ENCODE measurements at regions not wholly inside any gene's neighbourhood (a gene's known extent, or its start where the extent isn't known, plus 50 kb on each side); places are given as distances from the start of the nearest gene placed in this dataset.

DNA sequence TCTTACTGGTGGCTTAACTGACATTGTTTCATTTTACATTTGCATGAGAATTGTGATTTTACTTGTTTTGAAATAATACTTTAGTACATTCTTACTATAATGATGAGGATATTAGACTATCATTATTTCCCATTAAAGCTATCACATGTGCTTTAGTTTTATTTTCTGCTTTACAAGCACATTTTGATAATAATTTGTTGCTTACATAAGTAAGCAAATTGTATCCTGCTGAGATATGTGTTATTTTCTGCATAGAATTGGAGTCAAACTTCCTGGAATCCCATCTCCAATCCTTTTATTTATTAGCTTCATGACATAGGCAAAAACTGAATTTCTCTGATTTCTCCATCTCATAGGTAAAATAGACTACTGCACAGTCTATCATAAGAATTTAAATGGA lies 847.4 kb downstream of the DIPK2A start:
- TF ChIP-seq RAD21 (IDR thresholded peaks at IDR 0.05; ENCODE audit: low read depth) (no peak), YY1 (IDR thresholded peaks at IDR 0.05; ENCODE audit: low read depth) (no peak), NFIC (IDR thresholded peaks at IDR 0.05) (no peak), ZBTB7A (IDR thresholded peaks at IDR 0.05; ENCODE audit: low read depth) (no peak), TAF1 (IDR thresholded peaks at IDR 0.05; ENCODE audit: low read depth) (no peak), EGR1 (IDR thresholded peaks at IDR 0.05) (no peak), EP300 (IDR thresholded peaks at IDR 0.05; ENCODE audit: borderline replicate concordance) (no peak), CREB1 (IDR thresholded peaks at IDR 0.05; ENCODE audit: low read depth) (no peak), FOXM1 (IDR thresholded peaks at IDR 0.05; ENCODE audit: borderline replicate concordance, low read depth) (no peak), TCF12 (IDR thresholded peaks at IDR 0.05; ENCODE audit: low read depth) (no peak), USF1 (IDR thresholded peaks at IDR 0.05) (no peak)
- TF ChIP-seq, protein P1, sequence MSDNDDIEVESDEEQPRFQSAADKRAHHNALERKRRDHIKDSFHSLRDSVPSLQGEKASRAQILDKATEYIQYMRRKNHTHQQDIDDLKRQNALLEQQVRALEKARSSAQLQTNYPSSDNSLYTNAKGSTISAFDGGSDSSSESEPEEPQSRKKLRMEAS (IDR thresholded peaks at IDR 0.05): no peak
